Spleen (tissue), 7 donors: ENCODE measurements at regions not wholly inside any gene's neighbourhood (a gene's known extent, or its start where the extent isn't known, plus 50 kb on each side); places are given as distances from the start of the nearest gene placed in this dataset.

Experiments used
- POLR2A ChIP-seq, 3 donors: fragments of 450-650 bp; IDR thresholded peaks; one replicate each; pipeline ENCODE4 v1.5.1; 2017; ENCODE audit warnings: antibody characterized with exemption in 3 of 3, mild to moderate bottlenecking in 1 of 3
- TF ChIP-seq, protein P1 (sequence below), 11 experiments: fragments of 200-600 bp in 7 of 11; fragments of 450-650 bp in 4 of 11; sonication (generic) in 4 of 11; IDR thresholded peaks in 8 of 11; conservative IDR thresholded peaks in 3 of 11; 1 replicate in 7 of 11; 2 replicates in 4 of 11; pipeline versions ENCODE4 v1.4.0 to v1.8.0; 2016 to 2021; ENCODE audit warnings: antibody characterized with exemption in 11 of 11, inconsistent platforms in 4 of 11, mild to moderate bottlenecking in 1 of 11
- donor health status: DM: no; HTN: no; CAD: no; lungs with moderate emphysema.
- donor health status: DM: no; HTN: no; CAD: no.
- donor health status: DM: no; HTN: no; CAD: no.

DNA sequence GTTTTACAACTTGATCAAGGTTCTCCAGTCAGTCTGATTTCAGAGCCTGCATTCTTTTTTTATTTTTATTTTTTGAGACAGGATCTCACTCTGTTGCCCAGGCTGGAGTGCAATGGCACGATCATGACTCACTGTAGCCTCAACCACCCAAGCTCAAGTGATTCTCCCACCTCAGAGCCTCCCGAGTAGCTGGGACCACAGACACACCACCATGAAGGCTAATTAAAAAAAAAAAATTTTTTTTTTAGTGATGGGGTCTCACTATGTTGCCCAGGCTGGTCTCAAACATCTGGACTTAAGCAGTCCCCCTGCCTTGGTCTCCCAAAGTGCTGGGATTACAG is 117.2 kb upstream of the NAV2 start:
- TF ChIP-seq, protein P1, sequence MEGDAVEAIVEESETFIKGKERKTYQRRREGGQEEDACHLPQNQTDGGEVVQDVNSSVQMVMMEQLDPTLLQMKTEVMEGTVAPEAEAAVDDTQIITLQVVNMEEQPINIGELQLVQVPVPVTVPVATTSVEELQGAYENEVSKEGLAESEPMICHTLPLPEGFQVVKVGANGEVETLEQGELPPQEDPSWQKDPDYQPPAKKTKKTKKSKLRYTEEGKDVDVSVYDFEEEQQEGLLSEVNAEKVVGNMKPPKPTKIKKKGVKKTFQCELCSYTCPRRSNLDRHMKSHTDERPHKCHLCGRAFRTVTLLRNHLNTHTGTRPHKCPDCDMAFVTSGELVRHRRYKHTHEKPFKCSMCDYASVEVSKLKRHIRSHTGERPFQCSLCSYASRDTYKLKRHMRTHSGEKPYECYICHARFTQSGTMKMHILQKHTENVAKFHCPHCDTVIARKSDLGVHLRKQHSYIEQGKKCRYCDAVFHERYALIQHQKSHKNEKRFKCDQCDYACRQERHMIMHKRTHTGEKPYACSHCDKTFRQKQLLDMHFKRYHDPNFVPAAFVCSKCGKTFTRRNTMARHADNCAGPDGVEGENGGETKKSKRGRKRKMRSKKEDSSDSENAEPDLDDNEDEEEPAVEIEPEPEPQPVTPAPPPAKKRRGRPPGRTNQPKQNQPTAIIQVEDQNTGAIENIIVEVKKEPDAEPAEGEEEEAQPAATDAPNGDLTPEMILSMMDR (IDR thresholded peaks at IDR 0.05 in 8 of 11, conservative IDR thresholded peaks at IDR 0.05 in 3 of 11): no peak
- no peak for TF ChIP-seq POLR2A (IDR thresholded peaks at IDR 0.05)
